NB4 (cell line): ENCODE measurements at regions not wholly inside any gene's neighbourhood (a gene's known extent, or its start where the extent isn't known, plus 50 kb on each side); places are given as distances from the start of the nearest gene placed in this dataset.
"Not testable (repeated sequence)": the region's sequence is repeated elsewhere in the genome, so short reads cannot be mapped to it uniquely, and the experiment has no call there.

Source experiments
- DNase-seq: peaks from one replicate; pipeline ENCODE4 v3.0.0; 2010; ENCODE audit warnings: low read depth
- H3K4me3 ChIP-seq: one replicate; pipeline ENCODE4 v1.5.1; 2011; ENCODE audit warnings: mild to moderate bottlenecking, low read depth, low read length, moderate library complexity
- CTCF ChIP-seq: IDR thresholded peaks from one replicate; pipeline ENCODE4 v1.5.1; 2012; ENCODE audit warnings: low read depth, low read length
- MAX ChIP-seq: IDR thresholded peaks from 2 replicates; pipeline ENCODE4 v1.6.1; 2011; ENCODE audit warnings: low read depth, low read length
- MYC ChIP-seq: IDR thresholded peaks from 2 replicates; pipeline ENCODE4 v1.6.1; 2011; ENCODE audit warnings: low read depth, low read length
- POLR2A ChIP-seq: IDR thresholded peaks from 2 replicates; pipeline ENCODE4 v1.6.1; 2011; ENCODE audit warnings: mild to moderate bottlenecking; ENCODE audit not compliant: insufficient read length; ENCODE audit errors: extremely low read depth

GRCh38 chr14:103231376-103232019, 102.5 kb upstream of the EIF5 start:
- H3K4me3 ChIP-seq = no peak overlapping the region
- DNase-seq = no peak

GRCh38 chr14:103232031-103232808, 101.8 kb upstream of the EIF5 start:
- no peak overlapping the region for H3K4me3 ChIP-seq
- no peak for TF ChIP-seq POLR2A
- TF ChIP-seq CTCF = no peak
- TF ChIP-seq MYC = no peak
- TF ChIP-seq MAX = no peak
- no peak for DNase-seq

More at GRCh38 chr14:103231376-103232019, 102.5 kb upstream of the EIF5 start:
- TF ChIP-seq MAX (no peak), MYC (no peak), CTCF (no peak), POLR2A (no peak)

- no peak for DNase-seq
- H3K4me3 ChIP-seq = no peak overlapping the region
- no peak for TF ChIP-seq POLR2A
- no peak for TF ChIP-seq MYC
- no peak for TF ChIP-seq MAX
- no peak for TF ChIP-seq CTCF
These were observed 101.2 kb upstream of the EIF5 start for GRCh38 chr14:103232831-103233319.

DNA sequence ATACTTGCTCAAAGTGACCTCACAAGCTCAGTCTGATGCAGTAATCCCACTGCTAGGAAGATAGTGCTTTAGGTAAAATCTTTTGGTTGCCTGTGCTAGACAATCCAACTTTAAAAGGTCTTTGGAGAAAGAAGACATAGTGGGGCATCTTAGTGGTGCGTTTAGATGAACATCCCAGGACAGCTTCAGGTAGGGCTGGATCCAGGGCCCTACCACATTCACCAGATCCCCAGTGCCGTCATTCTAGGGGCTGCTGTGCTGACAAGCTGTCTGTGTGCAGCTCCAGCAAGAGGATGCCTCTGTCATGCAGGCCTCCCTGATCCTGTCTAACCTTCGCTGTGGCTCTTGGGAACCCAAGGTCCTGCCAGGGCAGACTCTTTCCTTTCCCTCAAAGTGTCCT, 100.7 kb upstream of the EIF5 start:
- DNase-seq = no peak
- H3K4me3 ChIP-seq = no peak overlapping the region
- TF ChIP-seq POLR2A (no peak), CTCF (no peak)

GRCh38 chr14:103234826-103235225, 99.2 kb upstream of the EIF5 start:
- DNase-seq, H3K4me3 ChIP-seq: not testable (repeated sequence)

DNA sequence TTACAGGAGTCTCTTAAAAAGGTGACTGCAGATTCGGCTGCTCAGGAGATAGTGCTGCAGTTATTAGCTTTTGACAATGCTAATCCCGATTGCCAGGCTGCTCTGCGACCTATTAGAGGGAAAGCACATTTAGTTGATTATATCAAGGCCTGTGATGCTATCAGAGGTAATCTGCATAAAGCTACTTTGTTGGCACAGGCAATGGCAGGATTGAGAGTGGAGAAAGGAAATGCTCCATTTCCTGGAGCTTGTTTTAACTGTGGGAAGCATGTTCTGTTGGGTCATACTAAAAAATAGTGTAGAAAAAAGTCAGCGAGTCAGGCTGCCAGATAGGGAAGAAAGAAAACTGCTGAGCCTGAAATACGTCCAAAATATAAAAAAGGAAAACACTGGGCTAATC, 98.5 kb upstream of the EIF5 start:
- not testable (repeated sequence) for DNase-seq

DNA sequence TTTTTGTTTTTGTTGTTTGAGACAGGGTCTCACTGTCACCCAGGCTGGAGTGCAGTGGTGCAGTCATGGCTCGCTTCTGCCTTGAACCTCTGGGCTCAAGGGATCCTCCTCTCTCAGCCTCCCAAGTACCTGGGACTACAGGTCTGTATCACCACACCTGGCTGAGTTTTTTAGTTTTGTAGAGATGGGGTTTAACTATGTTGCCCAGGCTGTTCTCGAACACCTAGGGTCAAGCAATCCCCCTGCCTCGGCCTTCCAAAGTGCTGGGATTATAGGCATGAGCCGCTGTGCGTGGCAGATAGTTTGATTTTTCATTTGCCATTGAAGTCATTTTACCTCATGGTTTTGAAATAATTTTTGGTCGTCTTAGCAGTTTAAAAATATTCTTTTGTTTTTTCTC, 94.3 kb upstream of the EIF5 start:
- DNase-seq = no peak
- no peak overlapping the region for H3K4me3 ChIP-seq
- TF ChIP-seq CTCF = no peak
- TF ChIP-seq MYC = no peak
- no peak for TF ChIP-seq POLR2A
- TF ChIP-seq MAX = no peak

More for the DNA sequence above, 98.5 kb upstream of the EIF5 start:
- not testable (repeated sequence) for H3K4me3 ChIP-seq
